ENCODE measurements at regions not wholly inside any gene's neighbourhood (a gene's known extent, or its start where the extent isn't known, plus 50 kb on each side); places are given as distances from the start of the nearest gene placed in this dataset.

GRCh38 chr14:83208341-83208740 is 1674.7 kb upstream of the SEL1L start:
- Histone ChIP-seq H3K36me3 (no peaks in the 10 kb centered on the region), H3K4me1 (no peaks in the 10 kb centered on the region), H3K27ac (no peak overlapping the region), H3K27me3 (no peaks in the 10 kb centered on the region), H3K4me3 (no peak overlapping the region), H3K9me3 (no peaks in the 10 kb centered on the region)
- intact Hi-C loops (cut with DNase I; ENCODE audit: low total_unique reads) (no loop called here), in situ Hi-C loops (cut with MboI; ENCODE audit: low pct_ligation_motif_present in 1 of 4, low pct_unique_long_range_greater_than_20kb in 1 of 4, low sequenced_read_pairs in 3 of 4) (no loop called here)
- TF ChIP-seq POLR2A (IDR thresholded peaks at IDR 0.05) = no peak
- no peak for TF ChIP-seq CTCF (IDR thresholded peaks at IDR 0.05)
- no peak for TF ChIP-seq POLR2AphosphoS5 (IDR thresholded peaks at IDR 0.05)
- no peak for TF ChIP-seq EP300 (IDR thresholded peaks at IDR 0.05; ENCODE audit: low read depth)
- no peak for DNase-seq
- 44 to 63% methylated on average over 1 of the region's 1 CpG for WGBS, 2 donors (ENCODE audit: low coverage in 1 of 2)

- Histone ChIP-seq H3K27me3 (no peaks in the 10 kb centered on the region), H3K36me3 (no peaks in the 10 kb centered on the region), H3K27ac (no peak overlapping the region), H3K4me3 (no peak overlapping the region), H3K4me1 (no peaks in the 10 kb centered on the region), H3K9me3 (peaks cover 0 to 5% of the 10 kb centered on the region in 2 donors)
- intact Hi-C loops (cut with DNase I; ENCODE audit: low total_unique reads) (no loop called here), in situ Hi-C loops (cut with MboI; ENCODE audit: low pct_ligation_motif_present in 1 of 4, low pct_unique_long_range_greater_than_20kb in 1 of 4, low sequenced_read_pairs in 3 of 4) (no loop called here)
- no peak for DNase-seq
- TF ChIP-seq POLR2AphosphoS5 (IDR thresholded peaks at IDR 0.05) (no peak), CTCF (IDR thresholded peaks at IDR 0.05) (no peak)
Measured at GRCh38 chr14:83217492-83217891, 1683.8 kb upstream of the SEL1L start.

GRCh38 chr14:83247924-83248639 is 1714.4 kb upstream of the SEL1L start:
- Histone ChIP-seq H3K27ac (no peak overlapping the region), H3K4me1 (no peaks in the 10 kb centered on the region), H3K9me3 (no peaks in the 10 kb centered on the region), H3K36me3 (no peaks in the 10 kb centered on the region), H3K27me3 (no peaks in the 10 kb centered on the region), H3K4me3 (no peak overlapping the region)
- in situ Hi-C loops (cut with MboI; ENCODE audit: low pct_ligation_motif_present in 1 of 4, low pct_unique_long_range_greater_than_20kb in 1 of 4, low sequenced_read_pairs in 3 of 4) = no loop called here
- no peak for DNase-seq
- no peak for TF ChIP-seq POLR2A (IDR thresholded peaks at IDR 0.05)
- TF ChIP-seq CTCF (IDR thresholded peaks at IDR 0.05) = no peak
- TF ChIP-seq POLR2AphosphoS5 (IDR thresholded peaks at IDR 0.05) = no peak
- TF ChIP-seq EP300 (IDR thresholded peaks at IDR 0.05; ENCODE audit: low read depth) = no peak
- intact Hi-C loops (cut with DNase I; ENCODE audit: low total_unique reads) = no loop called here
- 55 to 70% methylated on average over 4 to 5 of the region's 5 CpGs for WGBS, 2 donors (ENCODE audit: low coverage in 1 of 2)

GRCh38 chr14:83251402-83251801 is 1717.7 kb upstream of the SEL1L start:
- in situ Hi-C loops (cut with MboI; ENCODE audit: low pct_ligation_motif_present in 1 of 4, low pct_unique_long_range_greater_than_20kb in 1 of 4, low sequenced_read_pairs in 3 of 4) = no loop called here
- WGBS, 2 donors (ENCODE audit: low coverage in 1 of 2) = 52 to 79% methylated on average over 2 of the region's 2 CpGs
- H3K4me1 ChIP-seq = no peaks in the 10 kb centered on the region
- intact Hi-C loops (cut with DNase I; ENCODE audit: low total_unique reads) = no loop called here
- H3K4me3 ChIP-seq = no peak overlapping the region
- no peak for DNase-seq
- no peaks in the 10 kb centered on the region for H3K36me3 ChIP-seq
- H3K9me3 ChIP-seq = no peaks in the 10 kb centered on the region
- no peak overlapping the region for H3K27ac ChIP-seq
- no peak for TF ChIP-seq POLR2A (IDR thresholded peaks at IDR 0.05)
- no peak for TF ChIP-seq CTCF (IDR thresholded peaks at IDR 0.05)
- no peak for TF ChIP-seq EP300 (IDR thresholded peaks at IDR 0.05; ENCODE audit: low read depth)
- peak; percentile 15 to 73 (median 58) for TF ChIP-seq POLR2AphosphoS5 (IDR thresholded peaks at IDR 0.05)
- H3K27me3 ChIP-seq = no peaks in the 10 kb centered on the region

All from transverse colon (tissue), 4 donors.